AG08396 (cell line): ENCODE measurements at regions not wholly inside any gene's neighbourhood (a gene's known extent, or its start where the extent isn't known, plus 50 kb on each side); places are given as distances from the start of the nearest gene placed in this dataset.

Source experiments
- DNase-seq: peaks from one replicate; pipeline ENCODE4 v3.0.0; 2012; ENCODE audit warnings: low spot score, mixed read lengths

- no peak for DNase-seq
Observed at GRCh38 chrX:20320461-20321159, 53.9 kb upstream of the RPS6KA3 start.

GRCh38 chrX:20319054-20319453, 52.3 kb upstream of the RPS6KA3 start:
- no peak for DNase-seq

DNA sequence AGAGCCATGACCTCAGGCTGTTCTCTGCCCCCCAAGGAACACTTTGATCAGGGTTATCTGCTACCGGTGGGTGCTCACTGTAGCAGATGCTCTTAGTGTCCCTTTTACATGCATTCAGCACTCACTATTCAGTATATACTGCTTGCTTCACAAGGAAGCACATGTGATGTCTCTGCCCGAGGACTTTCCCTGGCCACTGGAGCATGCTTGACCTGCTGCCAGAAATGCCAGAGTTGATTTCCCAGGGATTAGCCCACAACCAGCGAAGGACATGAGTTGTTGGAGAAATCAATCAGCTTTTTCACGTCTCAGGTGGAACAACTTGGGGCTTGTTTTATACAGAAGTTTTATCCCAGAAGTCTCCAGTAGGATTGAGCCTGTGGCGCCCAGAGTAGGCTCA, 51.2 kb upstream of the RPS6KA3 start:
- peak; percentile 8 for DNase-seq
